Thyroid gland (tissue), 4 donors: ENCODE measurements at regions not wholly inside any gene's neighbourhood (a gene's known extent, or its start where the extent isn't known, plus 50 kb on each side); places are given as distances from the start of the nearest gene placed in this dataset.

Experiments
- CTCF ChIP-seq, 6 experiments: fragments of 200-600 bp in 3 of 6; fragments of 450-650 bp in 3 of 6; sonication (generic) in 3 of 6; IDR thresholded peaks; one replicate each; pipeline ENCODE4 v1.5.1; 2016 to 2019; ENCODE audit warnings: antibody characterized with exemption in 6 of 6, mild to moderate bottlenecking in 2 of 6, inconsistent platforms in 1 of 6, moderate library complexity in 1 of 6
- POLR2A ChIP-seq, 2 donors: fragments of 450-650 bp; IDR thresholded peaks; one replicate each; pipeline ENCODE4 v1.6.1; 2017; ENCODE audit warnings: antibody characterized with exemption in 2 of 2, mild to moderate bottlenecking in 2 of 2, moderate library complexity in 1 of 2

GRCh38 chr9:11871852-11872251, 821.3 kb upstream of the TYRP1 start:
- TF ChIP-seq CTCF (IDR thresholded peaks at IDR 0.05) (no peak), POLR2A (IDR thresholded peaks at IDR 0.05) (no peak)
